Effector memory CD8-positive, alpha-beta T cell (primary cell): ENCODE measurements at regions not wholly inside any gene's neighbourhood (a gene's known extent, or its start where the extent isn't known, plus 50 kb on each side); places are given as distances from the start of the nearest gene placed in this dataset.
"Not testable (repeated sequence)": the region's sequence is repeated elsewhere in the genome, so short reads cannot be mapped to it uniquely, and the experiment has no call there.

ENCODE experiments used
- ATAC-seq: fragments of 150-1000 bp; cut with Tn5 transposase; replicated peaks from 2 replicates; pipeline ENCODE4 v1.10.0; 2021; ENCODE audit warnings: mild to moderate bottlenecking, moderate library complexity
- DNase-seq, 3 experiments: peaks; one replicate each; pipeline ENCODE4 v3.0.0; 2021
- H3K27ac Mint-ChIP-seq, 2 donors: one replicate each; pipeline ENCODE4 v1.8.0; 2022; ENCODE audit warnings: mild to moderate bottlenecking in 2 of 2, mixed read lengths in 2 of 2, moderate library complexity in 2 of 2
- H3K27me3 Mint-ChIP-seq, 2 donors: one replicate each; pipeline ENCODE4 v1.8.0; 2022; ENCODE audit warnings: mixed read lengths in 2 of 2
- H3K36me3 Mint-ChIP-seq: one replicate; pipeline ENCODE4 v1.8.0; 2022; ENCODE audit warnings: mild to moderate bottlenecking, moderate library complexity, mixed read lengths; ENCODE audit not compliant: insufficient read depth
- H3K4me1 Mint-ChIP-seq, 2 donors: one replicate each; pipeline ENCODE4 v1.8.0; 2022; ENCODE audit warnings: low read depth in 2 of 2, mixed read lengths in 2 of 2
- H3K4me3 Mint-ChIP-seq, 2 donors: one replicate each; pipeline ENCODE4 v1.8.0; 2022; ENCODE audit warnings: mild to moderate bottlenecking in 2 of 2, mixed read lengths in 2 of 2, moderate library complexity in 2 of 2
- H3K9me3 Mint-ChIP-seq, 2 donors: one replicate each; pipeline ENCODE4 v1.8.0; 2022; ENCODE audit warnings: mixed read lengths in 2 of 2

DNA sequence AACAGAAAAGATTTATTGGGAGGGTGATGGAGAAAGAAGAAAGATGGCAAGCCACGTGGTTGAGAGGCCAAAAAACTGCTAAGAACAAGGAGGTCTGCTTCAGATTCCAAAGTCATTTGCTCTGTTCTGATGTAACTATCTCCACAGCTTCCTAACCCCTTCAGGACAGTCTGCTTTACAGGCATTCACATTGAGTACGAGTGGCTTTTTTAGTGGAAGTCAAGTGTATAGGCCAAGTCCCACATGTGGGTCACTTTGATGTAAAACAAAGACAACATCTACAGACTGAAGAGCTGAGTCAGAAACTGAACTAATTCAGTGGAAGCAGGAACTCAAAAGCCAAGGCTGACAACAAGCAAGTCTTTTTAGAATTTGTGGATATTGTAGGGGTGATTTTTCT, 128.7 kb upstream of the F3 start:
- DNase-seq: no peak
- Mint-ChIP-seq H3K9me3 (no peaks in the 10 kb centered on the region), H3K27ac (no peak overlapping the region), H3K4me3 (no peak overlapping the region), H3K4me1 (no peaks in the 10 kb centered on the region), H3K36me3 (no peaks in the 10 kb centered on the region), H3K27me3 (peaks cover 0 to 12% of the 10 kb centered on the region in 2 donors)
- no peak for ATAC-seq

DNA sequence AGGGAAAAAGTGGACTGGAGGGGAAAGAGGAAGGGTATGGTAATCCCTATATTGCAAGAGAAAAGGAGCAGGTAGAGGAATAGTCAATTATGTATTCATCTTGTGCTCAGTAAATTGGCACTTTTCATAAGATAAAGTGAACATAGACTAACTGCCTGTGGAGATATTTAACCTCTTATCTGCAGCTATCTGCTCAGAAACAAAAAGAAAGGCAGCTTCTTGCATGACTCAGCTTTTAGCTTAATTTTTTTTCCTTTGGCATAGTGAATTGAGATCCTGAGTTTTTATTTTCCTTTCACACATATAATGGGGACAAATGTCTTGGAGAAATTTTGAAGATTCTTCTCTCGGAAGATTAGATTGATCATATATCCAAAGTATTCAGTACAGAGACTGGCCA, 127.6 kb upstream of the F3 start:
- no peak overlapping the region for H3K27ac Mint-ChIP-seq
- no peak overlapping the region for H3K4me3 Mint-ChIP-seq
- ATAC-seq (no peak), DNase-seq (no peak)
- peaks cover 0 to 12% of the 10 kb centered on the region in 2 donors for H3K27me3 Mint-ChIP-seq
- no peaks in the 10 kb centered on the region for H3K4me1 Mint-ChIP-seq
- no peaks in the 10 kb centered on the region for H3K36me3 Mint-ChIP-seq
- no peaks in the 10 kb centered on the region for H3K9me3 Mint-ChIP-seq

DNA sequence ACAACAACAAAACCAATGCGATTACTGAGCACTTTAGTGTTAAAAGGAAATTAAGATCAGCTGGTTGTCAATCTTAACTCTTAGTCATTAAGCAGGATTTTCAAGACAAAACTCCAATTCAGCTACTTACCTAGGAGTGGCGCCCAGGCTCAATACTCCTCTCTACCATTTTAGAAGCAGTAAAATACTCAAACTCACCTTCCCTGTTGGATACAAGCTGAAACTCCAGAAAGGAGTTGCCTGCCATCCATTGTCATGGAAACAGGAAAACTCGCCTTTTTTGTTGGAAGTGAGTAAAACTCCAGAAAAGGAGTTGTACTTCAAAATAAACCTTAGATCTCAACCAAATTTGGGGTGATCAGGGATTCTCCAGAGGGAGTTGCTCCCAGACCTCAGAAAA, 127.0 kb upstream of the F3 start:
- H3K9me3 Mint-ChIP-seq: no peaks in the 10 kb centered on the region
- no peak overlapping the region for H3K27ac Mint-ChIP-seq
- H3K4me3 Mint-ChIP-seq: no peak overlapping the region
- no peaks in the 10 kb centered on the region for H3K4me1 Mint-ChIP-seq
- H3K27me3 Mint-ChIP-seq: peaks cover 0 to 12% of the 10 kb centered on the region in 2 donors
- DNase-seq (no peak), ATAC-seq (no peak)
- H3K36me3 Mint-ChIP-seq: no peaks in the 10 kb centered on the region

DNA sequence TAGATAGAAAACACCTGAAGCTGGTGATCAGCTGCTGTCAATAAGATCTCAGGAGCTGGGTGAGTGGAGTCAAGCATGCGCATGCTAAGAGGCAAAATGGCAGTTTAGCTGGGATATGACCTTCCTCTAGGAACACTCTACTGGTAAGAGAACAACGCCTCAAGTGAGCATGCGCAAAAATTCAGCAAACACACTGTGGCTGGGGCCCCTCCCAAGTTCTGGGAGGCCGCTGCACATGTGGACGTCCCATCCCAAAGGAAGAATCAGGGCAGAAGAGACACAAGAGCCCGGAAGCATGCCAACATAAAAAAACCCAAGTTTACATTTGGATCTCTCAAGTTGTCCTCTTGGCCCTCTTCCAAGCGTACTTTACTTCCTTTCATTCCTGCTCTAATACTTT, 126.3 kb upstream of the F3 start:
- Mint-ChIP-seq H3K27me3 (peaks cover 0 to 12% of the 10 kb centered on the region in 2 donors), H3K27ac (no peak overlapping the region), H3K4me1 (no peaks in the 10 kb centered on the region), H3K9me3 (no peaks in the 10 kb centered on the region), H3K36me3 (no peaks in the 10 kb centered on the region), H3K4me3 (no peak overlapping the region)
- ATAC-seq (no peak), DNase-seq (no peak)

DNA sequence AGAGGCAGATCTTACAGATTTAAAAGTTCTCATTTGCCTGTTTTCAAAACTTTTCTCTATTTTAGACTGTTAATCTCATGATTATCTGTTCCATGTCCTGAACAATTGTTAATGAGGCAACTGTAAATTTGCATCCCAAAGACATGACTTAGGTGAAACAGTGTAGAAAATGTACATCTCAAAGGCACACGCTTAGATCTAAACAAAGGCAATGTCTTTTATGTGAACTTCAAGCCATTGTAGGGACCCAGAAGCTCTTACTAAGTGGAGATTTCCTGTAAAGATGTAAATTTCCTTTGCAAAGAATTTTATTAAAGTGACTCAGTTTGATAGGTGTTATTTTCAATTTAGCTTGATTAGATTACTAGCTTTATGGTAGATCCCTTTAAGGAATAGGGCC, 125.2 kb upstream of the F3 start:
- H3K9me3 Mint-ChIP-seq: no peaks in the 10 kb centered on the region
- no peak overlapping the region for H3K27ac Mint-ChIP-seq
- H3K27me3 Mint-ChIP-seq: peaks cover 0 to 13% of the 10 kb centered on the region in 2 donors

DNA sequence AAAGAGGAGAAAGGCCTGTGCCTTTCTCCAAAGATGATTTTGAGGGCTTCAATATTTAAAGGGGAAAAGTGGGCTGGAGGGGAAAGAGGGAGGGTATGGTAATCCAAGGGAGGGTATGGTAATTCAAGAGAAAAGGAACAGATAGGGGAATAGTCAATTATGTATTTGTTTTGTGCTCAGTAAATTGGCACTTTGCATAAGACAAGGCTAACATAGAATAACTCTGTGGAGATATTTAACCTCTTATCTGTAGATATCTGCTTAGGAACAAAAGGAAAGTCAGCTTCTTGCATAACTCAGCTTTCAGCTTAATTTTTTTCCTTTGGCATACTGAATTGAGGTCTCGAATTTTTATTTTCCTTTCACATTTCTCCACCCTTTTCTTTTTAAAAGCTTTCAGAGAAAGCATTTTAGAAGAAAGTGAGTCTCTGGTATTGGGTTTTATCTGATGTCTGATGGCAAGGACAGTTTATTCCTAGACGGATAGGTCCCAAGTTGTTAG, 119.9 kb upstream of the F3 start:
- Mint-ChIP-seq H3K27me3 (peaks cover 0 to 6% of the 10 kb centered on the region in 2 donors), H3K27ac (no peak overlapping the region), H3K9me3 (no peaks in the 10 kb centered on the region), H3K4me1 (no peaks in the 10 kb centered on the region), H3K36me3 (no peaks in the 10 kb centered on the region), H3K4me3 (no peak overlapping the region)
- ATAC-seq (no peak), DNase-seq (no peak)

More for the DNA sequence above, 125.2 kb upstream of the F3 start:
- no peaks in the 10 kb centered on the region for H3K4me1 Mint-ChIP-seq
- ATAC-seq (no peak), DNase-seq (no peak)
- no peaks in the 10 kb centered on the region for H3K36me3 Mint-ChIP-seq
- no peak overlapping the region for H3K4me3 Mint-ChIP-seq

DNA sequence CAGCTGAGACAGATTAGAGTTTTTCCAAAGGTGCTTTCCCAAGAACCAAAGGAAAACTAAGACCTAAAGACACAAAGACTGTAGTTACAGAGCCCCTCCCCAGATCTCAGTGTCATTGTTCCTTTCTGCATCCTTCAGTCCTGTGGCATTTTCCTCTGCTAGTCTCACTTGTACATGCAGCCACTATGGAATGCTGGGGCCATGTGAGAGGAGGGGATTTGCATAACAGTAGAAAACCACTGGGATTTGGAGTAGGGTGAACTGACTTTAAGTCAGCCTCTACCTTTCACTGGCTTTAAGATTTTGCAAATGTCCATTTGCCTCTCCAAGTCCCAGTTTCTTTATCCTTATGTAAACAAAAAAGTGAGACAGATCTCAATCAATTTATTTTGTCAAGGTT, 119.4 kb upstream of the F3 start:
- DNase-seq (no peak), ATAC-seq (no peak)
- H3K36me3 Mint-ChIP-seq: no peaks in the 10 kb centered on the region
- no peak overlapping the region for H3K4me3 Mint-ChIP-seq
- H3K9me3 Mint-ChIP-seq: no peaks in the 10 kb centered on the region
- H3K27me3 Mint-ChIP-seq: peaks cover 4 to 6% of the 10 kb centered on the region in 2 donors
- H3K4me1 Mint-ChIP-seq: no peaks in the 10 kb centered on the region
- no peak overlapping the region for H3K27ac Mint-ChIP-seq

DNA sequence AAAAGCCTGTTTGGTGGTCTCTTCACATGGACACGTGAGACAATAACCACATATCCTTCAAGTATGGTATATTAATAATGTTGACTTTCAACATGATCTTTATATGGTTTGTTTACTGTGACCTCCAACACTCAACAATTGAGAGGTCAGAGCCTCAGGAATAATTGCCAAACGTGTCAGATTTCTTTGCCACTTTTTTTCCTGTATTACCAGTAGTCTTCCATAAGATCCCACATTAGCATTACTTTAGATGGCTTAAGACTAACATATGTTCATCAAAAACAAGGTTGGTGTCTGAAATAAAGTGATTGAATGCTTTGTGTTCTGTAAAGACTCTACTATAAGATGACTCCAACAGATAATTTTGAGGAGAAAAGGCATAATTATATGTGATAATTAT, 118.7 kb upstream of the F3 start:
- no peak for ATAC-seq
- Mint-ChIP-seq H3K4me3 (no peak overlapping the region), H3K4me1 (no peaks in the 10 kb centered on the region), H3K9me3 (no peaks in the 10 kb centered on the region), H3K27me3 (peaks cover 6 to 11% of the 10 kb centered on the region in 2 donors), H3K36me3 (no peaks in the 10 kb centered on the region), H3K27ac (no peak overlapping the region)
- no peak for DNase-seq

DNA sequence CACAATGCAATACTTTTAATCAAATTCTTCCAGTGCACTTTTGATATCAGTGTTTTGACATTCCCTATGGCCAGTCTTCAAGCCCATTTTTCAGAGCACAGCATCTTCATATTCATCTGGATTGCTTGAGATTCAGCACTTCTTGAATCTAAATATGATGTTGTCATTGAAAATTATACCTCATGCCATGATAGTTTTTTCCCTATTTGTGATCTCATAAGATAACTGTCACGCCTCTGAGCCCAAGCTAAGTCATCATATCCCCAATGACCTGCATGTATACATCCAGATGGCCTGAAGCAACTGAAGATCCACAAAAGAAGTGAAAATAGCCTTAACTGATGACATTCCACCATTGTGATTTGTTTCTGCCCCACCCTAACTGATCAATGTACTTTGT, 117.6 kb upstream of the F3 start:
- H3K4me3 Mint-ChIP-seq, ATAC-seq, H3K9me3 Mint-ChIP-seq, DNase-seq, H3K27ac Mint-ChIP-seq, H3K4me1 Mint-ChIP-seq, H3K36me3 Mint-ChIP-seq: not testable (repeated sequence)
- H3K27me3 Mint-ChIP-seq: peaks cover 6 to 15% of the 10 kb centered on the region in 2 donors

DNA sequence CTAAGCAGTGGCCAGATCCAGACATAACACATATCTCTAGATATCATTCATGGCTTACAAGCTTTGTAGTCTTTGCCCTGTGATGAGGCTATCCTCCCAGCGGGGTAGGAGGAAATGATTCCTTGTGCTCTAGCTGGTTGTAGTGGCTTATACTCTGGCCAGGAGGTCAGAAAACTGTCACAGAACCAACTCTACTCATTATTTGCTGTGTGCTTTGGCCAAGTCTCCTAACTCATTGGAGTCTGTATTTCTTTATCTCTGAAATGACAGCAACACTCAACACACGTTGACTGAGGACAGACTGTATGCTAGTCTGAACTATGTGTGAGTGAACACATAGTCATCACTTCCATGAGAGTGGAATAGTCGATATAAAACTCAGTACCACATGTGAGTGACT, 116.7 kb upstream of the F3 start:
- Mint-ChIP-seq H3K4me1 (peaks cover 0 to 4% of the 10 kb centered on the region in 2 donors), H3K36me3 (no peaks in the 10 kb centered on the region), H3K27ac (no peak overlapping the region), H3K27me3 (peaks cover 6 to 21% of the 10 kb centered on the region in 2 donors), H3K9me3 (no peaks in the 10 kb centered on the region), H3K4me3 (no peak overlapping the region)
- DNase-seq (no peak), ATAC-seq (no peak)

DNA sequence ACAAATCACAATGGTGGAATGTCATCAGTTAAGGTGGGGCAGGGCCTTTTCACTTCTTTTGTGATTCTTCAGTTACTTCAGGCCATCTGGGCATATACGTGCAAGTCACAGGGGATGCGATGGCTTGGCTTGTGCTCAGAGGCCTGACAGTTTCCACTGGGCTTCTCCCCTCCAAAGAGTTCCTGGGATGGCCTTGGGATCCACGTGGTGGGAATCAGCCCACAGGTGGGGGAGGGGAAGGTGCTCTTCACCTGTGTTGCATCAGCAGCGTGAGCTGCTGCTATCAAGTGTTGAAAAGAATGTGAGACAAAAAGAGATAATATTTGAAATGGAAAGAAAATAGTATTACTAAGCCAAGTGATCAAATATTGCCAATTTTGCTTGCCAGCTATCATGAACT, 116.2 kb upstream of the F3 start:
- H3K4me1 Mint-ChIP-seq, H3K27ac Mint-ChIP-seq, H3K36me3 Mint-ChIP-seq, ATAC-seq, H3K9me3 Mint-ChIP-seq, H3K4me3 Mint-ChIP-seq, DNase-seq: not testable (repeated sequence)
- peaks cover 6 to 24% of the 10 kb centered on the region in 2 donors for H3K27me3 Mint-ChIP-seq

DNA sequence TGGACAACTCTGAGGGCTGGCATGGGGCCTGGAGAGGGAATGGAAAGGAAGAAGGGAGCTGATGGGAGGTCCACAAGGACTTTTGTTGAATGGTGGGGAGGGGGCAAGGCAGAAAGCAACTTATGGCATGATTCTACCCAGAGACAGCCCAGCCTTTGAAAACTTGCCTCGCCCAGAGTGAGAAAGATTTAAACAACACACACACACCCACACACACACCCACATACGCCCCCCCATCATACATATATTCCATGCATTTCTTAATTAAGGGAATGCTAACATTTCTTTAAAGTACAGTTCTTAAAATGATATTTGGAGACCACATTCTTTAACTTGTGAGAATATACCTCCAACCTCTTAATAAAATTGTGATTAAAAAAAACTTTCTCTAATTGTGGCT, 115.4 kb upstream of the F3 start:
- ATAC-seq: no peak
- H3K36me3 Mint-ChIP-seq: no peaks in the 10 kb centered on the region
- H3K4me3 Mint-ChIP-seq: no peak overlapping the region
- H3K9me3 Mint-ChIP-seq: no peaks in the 10 kb centered on the region
- H3K4me1 Mint-ChIP-seq: peaks cover 0 to 4% of the 10 kb centered on the region in 2 donors
- no peak for DNase-seq
- H3K27ac Mint-ChIP-seq: no peak overlapping the region
- peaks cover 5 to 24% of the 10 kb centered on the region in 2 donors for H3K27me3 Mint-ChIP-seq

DNA sequence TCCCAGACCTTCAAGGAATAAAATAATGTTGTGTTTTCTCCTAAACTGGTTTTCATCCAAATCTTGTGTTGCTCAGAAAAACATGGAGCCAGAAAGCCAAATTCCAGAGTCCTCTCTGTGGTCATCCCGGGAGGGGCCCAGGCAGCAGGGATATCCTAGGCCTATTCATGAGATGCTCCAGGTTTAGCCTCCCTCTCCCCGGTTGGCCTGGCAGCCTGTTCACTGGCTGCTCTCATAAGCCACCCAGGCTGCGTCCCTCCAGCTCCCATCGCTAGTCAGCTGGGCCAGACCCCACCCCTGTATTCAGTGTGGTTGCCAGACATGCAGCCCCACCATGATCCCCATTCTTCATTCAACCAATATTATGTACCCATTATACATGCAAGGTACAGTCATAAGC, 113.4 kb upstream of the F3 start:
- Mint-ChIP-seq H3K36me3 (no peaks in the 10 kb centered on the region), H3K27ac (no peak overlapping the region), H3K4me1 (peaks cover 0 to 6% of the 10 kb centered on the region in 2 donors), H3K9me3 (no peaks in the 10 kb centered on the region), H3K4me3 (no peak overlapping the region), H3K27me3 (peaks cover 6 to 31% of the 10 kb centered on the region in 2 donors)
- no peak for DNase-seq
- ATAC-seq: no peak

DNA sequence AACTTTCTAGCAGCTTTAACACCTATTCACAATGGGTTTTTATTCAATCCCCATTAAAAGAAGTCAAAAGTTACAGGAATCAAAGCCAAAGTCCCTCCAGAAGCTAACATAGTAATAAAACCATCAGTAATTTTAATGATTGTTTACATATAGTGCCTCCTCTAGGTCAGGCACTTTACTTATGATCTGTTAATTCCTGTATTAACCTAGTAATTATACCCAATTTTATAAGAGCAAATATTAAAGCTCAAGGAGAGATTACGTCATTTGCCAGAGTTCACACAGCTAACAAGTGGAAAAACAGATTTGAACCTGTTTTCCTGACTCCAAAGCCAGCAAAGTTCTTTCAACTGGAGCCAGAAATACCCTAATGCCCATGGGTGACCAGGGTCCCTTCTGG, 112.9 kb upstream of the F3 start:
- H3K36me3 Mint-ChIP-seq: no peaks in the 10 kb centered on the region
- H3K27ac Mint-ChIP-seq: no peak overlapping the region
- ATAC-seq (no peak), DNase-seq (no peak)
- peaks cover 6 to 31% of the 10 kb centered on the region in 2 donors for H3K27me3 Mint-ChIP-seq
- H3K9me3 Mint-ChIP-seq: no peaks in the 10 kb centered on the region
- H3K4me3 Mint-ChIP-seq: no peak overlapping the region
- peaks cover 0 to 6% of the 10 kb centered on the region in 2 donors for H3K4me1 Mint-ChIP-seq

DNA sequence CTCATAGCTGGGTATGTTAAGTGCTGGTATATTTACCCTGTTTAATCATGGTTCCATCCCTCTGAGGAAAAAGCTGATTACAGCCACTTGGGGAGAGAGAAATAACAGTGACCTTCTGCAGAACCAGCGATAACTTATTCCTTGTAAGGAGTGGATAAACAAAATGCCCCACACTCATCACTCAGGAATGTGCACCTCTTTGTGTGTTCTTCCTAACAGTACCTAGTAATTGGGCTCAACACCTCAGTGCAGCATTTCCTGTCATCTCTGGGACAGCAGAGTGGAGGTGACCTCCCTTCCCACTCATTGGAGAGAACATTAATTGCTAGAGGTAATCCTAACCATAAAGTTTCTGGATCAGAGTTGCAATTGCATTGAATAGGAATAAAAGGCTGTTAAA, 112.5 kb upstream of the F3 start:
- no peak overlapping the region for H3K27ac Mint-ChIP-seq
- no peaks in the 10 kb centered on the region for H3K9me3 Mint-ChIP-seq
- DNase-seq (no peak), ATAC-seq (no peak)
- H3K4me3 Mint-ChIP-seq: no peak overlapping the region
- peaks cover 0 to 6% of the 10 kb centered on the region in 2 donors for H3K4me1 Mint-ChIP-seq
- H3K27me3 Mint-ChIP-seq: peaks cover 6 to 31% of the 10 kb centered on the region in 2 donors
- no peaks in the 10 kb centered on the region for H3K36me3 Mint-ChIP-seq
